ENCODE measurements at regions not wholly inside any gene's neighbourhood (a gene's known extent, or its start where the extent isn't known, plus 50 kb on each side); places are given as distances from the start of the nearest gene placed in this dataset.
"Not testable (repeated sequence)": the region's sequence is repeated elsewhere in the genome, so short reads cannot be mapped to it uniquely, and the experiment has no call there.

GRCh38 chr3:153442799-153443487 is 280.9 kb downstream of the RAP2B start:
- DNase-seq (ENCODE audit: low spot score), result no peak

DNA sequence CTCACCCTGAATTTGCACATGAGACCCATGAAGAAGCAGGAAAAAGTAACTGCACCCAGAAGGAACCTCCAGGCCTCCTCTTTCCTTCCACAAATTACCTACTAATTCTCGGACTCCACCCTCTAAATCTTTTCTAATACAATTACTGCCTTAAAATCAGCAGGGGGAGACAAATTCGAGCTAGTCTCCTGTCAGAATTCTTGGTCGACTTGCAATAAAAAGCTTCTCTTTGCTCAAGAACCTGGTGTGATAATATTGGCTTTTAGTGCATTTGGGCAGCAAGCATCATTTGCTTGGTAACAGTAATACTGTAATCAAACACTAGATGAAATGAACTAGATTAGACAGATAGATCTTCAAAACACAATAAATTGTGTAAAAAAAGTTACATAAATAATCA is 281.9 kb downstream of the RAP2B start:
- no peak for DNase-seq (ENCODE audit: low spot score)

- no peak for DNase-seq (ENCODE audit: low spot score)
Measured at GRCh38 chr3:153445817-153446216, 283.8 kb downstream of the RAP2B start.

DNA sequence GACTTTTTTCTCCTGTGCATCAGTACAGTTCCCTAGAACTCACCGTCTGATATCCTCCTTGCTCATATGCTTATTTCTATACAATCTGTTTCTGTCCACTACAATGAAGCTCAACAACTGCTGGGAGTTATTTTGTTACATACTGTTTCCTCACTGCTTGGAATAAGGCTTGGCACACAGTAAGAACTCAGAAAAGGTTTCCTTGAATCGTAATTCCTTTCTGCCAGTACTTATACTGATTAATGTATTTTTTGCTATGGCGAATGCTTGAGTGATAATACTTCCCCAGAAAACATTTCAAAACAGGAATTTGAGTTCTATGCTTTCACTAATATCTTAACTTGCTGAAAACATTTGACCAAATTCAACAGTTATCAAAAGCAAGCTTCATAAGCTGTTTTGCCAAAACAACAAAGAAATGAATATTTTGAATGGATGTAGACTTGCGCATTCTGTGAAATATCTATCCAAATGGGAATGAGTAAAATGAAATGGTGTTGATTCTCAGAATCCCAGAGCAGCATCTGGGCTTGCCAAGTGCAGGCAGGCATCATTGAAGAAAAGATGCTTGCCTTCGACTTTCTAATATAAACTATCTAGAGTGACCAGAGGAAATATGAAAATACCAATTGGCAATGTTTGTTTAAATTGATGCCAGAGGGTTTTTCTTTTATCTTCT is 286.3 kb downstream of the RAP2B start:
- no peak for DNase-seq (ENCODE audit: low spot score)

GRCh38 chr3:153456833-153457545 is 295.0 kb downstream of the RAP2B start:
- DNase-seq (ENCODE audit: low spot score), result no peak

GRCh38 chr3:153458881-153459280 is 296.9 kb downstream of the RAP2B start:
- DNase-seq (ENCODE audit: low spot score), result no peak

DNA sequence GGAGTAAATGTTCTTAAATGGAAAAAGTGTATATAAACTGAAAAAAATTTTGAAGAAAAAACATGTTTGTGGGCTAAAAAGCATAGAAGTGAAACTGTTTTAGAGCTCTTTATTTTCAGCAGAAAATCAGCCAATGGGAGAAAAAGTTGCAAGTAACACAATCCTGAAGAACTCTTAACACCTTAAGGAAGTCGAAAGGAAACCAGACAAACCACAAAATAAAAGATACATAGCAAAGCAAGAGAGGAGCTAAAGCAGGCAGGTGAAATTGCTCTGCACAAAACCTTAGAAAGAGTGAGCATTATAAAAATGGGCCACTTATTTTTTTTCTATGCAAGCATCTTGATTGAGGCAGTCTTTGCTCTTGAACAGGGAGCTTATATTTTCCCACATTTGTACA is 300.5 kb downstream of the RAP2B start:
- no peak for DNase-seq (ENCODE audit: low spot score)

DNA sequence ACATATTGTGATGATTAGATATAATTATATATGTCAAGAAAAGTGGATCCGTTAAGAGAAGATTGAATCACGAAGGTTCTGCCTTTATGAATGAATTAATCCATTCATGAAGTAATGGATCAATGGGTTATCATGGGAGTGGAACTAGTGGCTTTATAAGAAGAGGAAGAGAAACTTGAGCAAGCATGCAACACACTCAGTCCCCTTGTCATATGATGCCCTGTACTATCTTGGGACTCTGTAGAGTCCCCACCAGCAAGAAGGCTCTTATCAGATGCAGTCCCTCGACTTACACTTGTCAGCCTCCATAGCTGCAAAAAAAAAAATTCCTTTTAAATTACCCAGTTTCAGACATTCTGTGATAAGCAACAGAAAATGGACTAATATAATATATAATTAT is 301.9 kb downstream of the RAP2B start:
- no peak for DNase-seq (ENCODE audit: low spot score)

GRCh38 chr3:153469162-153469561 is 307.1 kb downstream of the RAP2B start:
- DNase-seq (ENCODE audit: low spot score), result no peak

- DNase-seq (ENCODE audit: low spot score), result no peak
Measured at GRCh38 chr3:153484842-153485241, 322.8 kb downstream of the RAP2B start.

DNA sequence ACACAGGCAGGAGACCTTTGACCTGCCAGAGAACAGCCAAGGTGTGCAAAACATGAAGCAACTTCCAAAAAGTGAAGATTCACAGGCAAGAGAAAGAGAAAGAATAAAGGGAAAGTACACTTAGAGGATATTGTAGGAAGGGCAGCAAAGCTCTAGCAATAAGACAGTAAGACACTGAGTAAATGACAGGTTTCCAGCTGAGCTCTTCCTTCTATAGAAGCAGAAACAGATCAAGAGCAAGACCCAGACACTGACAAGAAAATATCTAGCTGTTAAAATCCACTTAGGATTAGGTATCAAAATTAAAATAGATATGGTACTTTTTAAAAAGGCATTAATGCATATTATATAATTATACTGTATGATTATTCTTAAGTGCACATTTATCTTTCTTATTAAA is 333.4 kb downstream of the RAP2B start:
- DNase-seq (ENCODE audit: low spot score), result no peak

GRCh38 chr3:153502682-153503081 is 340.7 kb downstream of the RAP2B start:
- DNase-seq (ENCODE audit: low spot score), result no peak

DNA sequence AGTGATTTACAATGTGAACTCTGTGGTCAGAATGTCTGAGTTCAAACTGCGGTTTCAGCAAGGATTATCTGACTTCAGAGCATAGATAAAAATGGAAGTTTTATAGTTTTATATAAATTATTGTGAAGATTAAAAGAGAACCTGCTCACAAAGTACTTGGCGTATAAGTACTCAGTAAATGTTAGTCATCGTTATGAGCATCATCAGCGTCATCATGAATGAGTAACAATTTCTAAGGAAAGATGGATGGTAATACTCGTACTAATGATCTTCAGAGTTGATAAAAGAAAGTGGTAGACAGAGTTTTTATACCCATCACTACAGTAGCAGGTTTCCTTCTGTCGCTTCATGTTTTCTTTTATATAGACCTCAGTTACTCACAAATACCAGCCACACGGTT is 341.8 kb downstream of the RAP2B start:
- no peak for DNase-seq (ENCODE audit: low spot score)

GRCh38 chr3:153506205-153506604 is 344.2 kb downstream of the RAP2B start:
- not testable (repeated sequence) for DNase-seq (ENCODE audit: low spot score)

- not testable (repeated sequence) for DNase-seq (ENCODE audit: low spot score)
Measured at GRCh38 chr3:153506686-153507085, 344.7 kb downstream of the RAP2B start.

DNA sequence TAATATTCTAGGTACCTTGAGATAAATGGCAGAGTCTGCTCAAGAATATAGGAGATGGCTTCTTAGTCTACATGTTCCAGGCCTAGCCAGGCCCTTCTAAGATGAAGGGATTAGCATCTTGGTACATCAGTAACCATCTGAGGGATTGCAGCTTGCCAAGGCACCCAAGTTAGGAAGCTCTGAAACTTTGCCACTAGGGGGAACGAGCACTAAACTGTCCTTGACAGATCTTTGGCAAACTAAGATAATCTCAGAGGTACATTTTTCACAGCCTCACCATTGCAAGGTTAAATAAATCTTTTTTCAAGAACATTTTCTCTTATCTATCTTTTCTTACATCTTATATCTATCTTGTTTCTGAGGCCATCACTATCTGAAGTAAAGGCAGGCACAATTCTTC is 351.2 kb downstream of the RAP2B start:
- DNase-seq (ENCODE audit: low spot score), result no peak

DNA sequence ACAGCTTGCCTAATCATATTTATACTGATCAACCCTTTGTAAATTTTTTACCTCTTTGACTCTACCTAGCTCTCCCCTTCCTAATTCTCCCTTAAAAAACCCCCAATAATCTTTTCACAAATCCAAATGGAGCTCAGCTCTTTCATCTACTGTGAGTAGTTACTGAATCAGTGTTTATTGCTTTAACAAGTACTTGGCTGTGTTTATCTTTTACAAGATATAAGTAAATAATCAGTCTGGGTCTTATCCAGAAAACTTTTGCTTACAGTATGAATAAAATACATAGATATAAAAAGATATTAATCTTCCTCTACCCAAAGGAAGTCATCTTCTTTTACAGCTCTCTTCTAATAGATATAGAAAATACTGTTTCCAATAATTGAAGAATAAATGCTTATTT is 366.4 kb downstream of the RAP2B start:
- no peak for DNase-seq (ENCODE audit: low spot score)

DNA sequence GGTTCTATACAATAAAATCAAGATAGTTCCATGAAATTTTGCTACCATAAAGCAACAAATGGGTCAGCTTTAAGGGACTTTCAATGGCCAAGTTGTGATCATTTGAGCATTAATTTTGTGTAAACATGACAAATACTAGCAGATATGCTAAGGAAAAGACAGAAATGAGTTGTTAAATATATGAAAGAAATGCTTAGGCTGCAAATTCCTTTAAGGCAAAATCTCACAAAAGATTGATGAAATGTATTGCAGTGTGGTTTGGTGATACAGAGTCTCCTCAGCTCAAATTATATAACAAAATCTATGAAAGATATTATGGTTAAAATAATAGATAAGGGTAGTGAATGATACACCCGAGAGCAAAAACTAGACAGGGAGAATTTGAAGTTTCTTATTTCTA is 377.2 kb downstream of the RAP2B start:
- no peak for DNase-seq (ENCODE audit: low spot score)

DNA sequence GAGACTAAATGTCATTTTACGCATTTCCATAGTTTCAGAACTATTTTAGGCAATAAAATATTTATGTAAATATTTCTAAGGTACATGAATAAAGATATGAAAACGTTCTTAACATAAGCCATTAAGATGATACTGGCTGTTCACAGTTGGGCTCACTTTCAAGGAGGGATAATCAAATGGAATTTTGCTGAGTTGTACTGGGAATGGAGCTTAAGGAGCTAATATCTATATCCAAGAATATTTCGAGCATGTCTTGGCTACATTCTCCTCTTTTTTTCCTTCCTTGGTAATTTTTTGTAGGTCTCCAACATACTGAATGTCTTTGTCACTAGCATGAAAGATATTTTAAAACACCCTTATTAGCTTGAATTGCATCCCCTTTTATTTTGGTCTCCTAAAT is 383.4 kb downstream of the RAP2B start:
- DNase-seq (ENCODE audit: low spot score), result no peak

GRCh38 chr3:153547970-153548369 is 385.9 kb downstream of the RAP2B start:
- DNase-seq (ENCODE audit: low spot score), result no peak

- not testable (repeated sequence) for DNase-seq (ENCODE audit: low spot score)
Measured at GRCh38 chr3:153549686-153550085, 387.7 kb downstream of the RAP2B start.

DNA sequence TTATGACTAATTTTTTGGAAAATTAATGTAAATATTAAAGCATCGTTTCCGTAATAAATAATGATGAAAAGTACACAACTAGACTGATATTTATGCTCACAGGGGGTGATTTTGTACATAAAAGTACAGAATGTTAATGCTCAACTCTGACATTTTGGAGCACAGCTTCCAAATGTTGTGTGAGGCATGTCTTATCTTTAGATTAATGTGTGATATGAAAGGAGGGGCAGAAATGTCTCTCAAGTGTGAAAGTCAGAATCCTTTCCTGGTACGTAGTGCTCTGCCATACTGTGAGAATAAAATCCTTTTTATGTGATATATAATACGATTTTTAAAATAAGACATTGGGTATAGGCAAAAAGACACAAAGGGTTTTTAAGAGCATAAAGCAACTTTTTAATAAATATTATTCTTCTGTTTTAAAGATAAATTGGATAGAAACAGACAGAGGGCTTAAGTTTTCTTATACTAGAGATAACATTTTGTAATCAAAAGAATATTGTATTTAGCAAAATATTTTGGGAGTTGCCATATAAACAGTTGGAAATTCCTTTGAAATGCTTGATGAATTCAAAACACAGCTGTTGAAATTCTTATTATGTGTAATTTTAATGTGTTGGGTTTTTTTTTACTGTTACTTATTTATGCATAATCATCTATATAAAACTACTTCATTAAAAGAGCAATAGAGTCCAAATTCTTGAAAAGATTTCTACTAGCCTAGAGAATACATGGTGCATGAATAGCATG is 389.7 kb downstream of the RAP2B start:
- no peak for DNase-seq (ENCODE audit: low spot score)
